SU-DHL-6 (cell line): ENCODE measurements at regions not wholly inside any gene's neighbourhood (a gene's known extent, or its start where the extent isn't known, plus 50 kb on each side); places are given as distances from the start of the nearest gene placed in this dataset.

Experiments used
- CTCF ChIP-seq: fragments of 200-600 bp; sonication (generic); IDR thresholded peaks from one replicate; pipeline ENCODE4 v1.5.1; 2017; ENCODE audit warnings: antibody characterized with exemption, mild to moderate bottlenecking, low read length, moderate library complexity; ENCODE audit not compliant: insufficient read depth, poor library complexity, severe bottlenecking
- EZH2phosphoT487 ChIP-seq: fragments of 200-600 bp; sonication (generic), shearing (Covaris generic); conservative IDR thresholded peaks from 2 replicates; pipeline ENCODE4 v1.6.1; 2018; ENCODE audit warnings: mild to moderate bottlenecking, antibody characterized with exemption, low read length, moderate library complexity, mixed read lengths

- no peak for TF ChIP-seq CTCF
- no peak for TF ChIP-seq EZH2phosphoT487
Observed at GRCh38 chr10:29184205-29185000, 104.5 kb upstream of the LYZL1 start.
